ENCODE measurements at regions not wholly inside any gene's neighbourhood (a gene's known extent, or its start where the extent isn't known, plus 50 kb on each side); places are given as distances from the start of the nearest gene placed in this dataset.

GRCh38 chr9:134538856-134539566 lies 102.6 kb upstream of the COL5A1 start:
- no peak overlapping the region for H3K27ac ChIP-seq (ENCODE audit: low read length)
- H3K4me3 ChIP-seq (ENCODE audit: low read length) = no peak overlapping the region
- ATAC-seq (no peak), DNase-seq (no peak)
- H3K36me3 ChIP-seq (ENCODE audit: control insufficient read depth, insufficient read depth, low read length) = no peaks in the 10 kb centered on the region
- no peak overlapping the region for H3K4me3 Mint-ChIP-seq
- H3K27me3 Mint-ChIP-seq (ENCODE audit: low read depth in 2 of 2) = no peaks in the 10 kb centered on the region
- 90% methylated on average over 20 of the region's 21 CpGs for WGBS (ENCODE audit: insufficient coverage)
- H3K27ac Mint-ChIP-seq = no peak overlapping the region
- no peaks in the 10 kb centered on the region for H3K36me3 Mint-ChIP-seq
- no peaks in the 10 kb centered on the region for H3K27me3 ChIP-seq (ENCODE audit: control insufficient read depth, insufficient read depth, low read length)
- H3K4me1 ChIP-seq (ENCODE audit: control insufficient read depth, insufficient read depth, low read length) = no peaks in the 10 kb centered on the region
- intact Hi-C loops (cut with micrococcal nuclease) = no loop called here
- TF ChIP-seq, protein P1, sequence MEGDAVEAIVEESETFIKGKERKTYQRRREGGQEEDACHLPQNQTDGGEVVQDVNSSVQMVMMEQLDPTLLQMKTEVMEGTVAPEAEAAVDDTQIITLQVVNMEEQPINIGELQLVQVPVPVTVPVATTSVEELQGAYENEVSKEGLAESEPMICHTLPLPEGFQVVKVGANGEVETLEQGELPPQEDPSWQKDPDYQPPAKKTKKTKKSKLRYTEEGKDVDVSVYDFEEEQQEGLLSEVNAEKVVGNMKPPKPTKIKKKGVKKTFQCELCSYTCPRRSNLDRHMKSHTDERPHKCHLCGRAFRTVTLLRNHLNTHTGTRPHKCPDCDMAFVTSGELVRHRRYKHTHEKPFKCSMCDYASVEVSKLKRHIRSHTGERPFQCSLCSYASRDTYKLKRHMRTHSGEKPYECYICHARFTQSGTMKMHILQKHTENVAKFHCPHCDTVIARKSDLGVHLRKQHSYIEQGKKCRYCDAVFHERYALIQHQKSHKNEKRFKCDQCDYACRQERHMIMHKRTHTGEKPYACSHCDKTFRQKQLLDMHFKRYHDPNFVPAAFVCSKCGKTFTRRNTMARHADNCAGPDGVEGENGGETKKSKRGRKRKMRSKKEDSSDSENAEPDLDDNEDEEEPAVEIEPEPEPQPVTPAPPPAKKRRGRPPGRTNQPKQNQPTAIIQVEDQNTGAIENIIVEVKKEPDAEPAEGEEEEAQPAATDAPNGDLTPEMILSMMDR (IDR thresholded peaks at IDR 0.05) = no peak
- no peaks in the 10 kb centered on the region for H3K4me1 Mint-ChIP-seq
- no peaks in the 10 kb centered on the region for H3K9me3 Mint-ChIP-seq
- no peaks in the 10 kb centered on the region for H3K9me3 ChIP-seq (ENCODE audit: control insufficient read depth, insufficient read depth, low read length)

- H3K27ac ChIP-seq (ENCODE audit: low read length) = no peak overlapping the region
- WGBS (ENCODE audit: insufficient coverage) = 74% methylated on average over 11 of the region's 11 CpGs
- no peaks in the 10 kb centered on the region for H3K9me3 Mint-ChIP-seq
- ATAC-seq (no peak), DNase-seq (no peak)
- H3K36me3 Mint-ChIP-seq = no peaks in the 10 kb centered on the region
- intact Hi-C loops (cut with micrococcal nuclease) = no loop called here
- no peak overlapping the region for H3K4me3 Mint-ChIP-seq
- H3K9me3 ChIP-seq (ENCODE audit: control insufficient read depth, insufficient read depth, low read length) = no peaks in the 10 kb centered on the region
- H3K27ac Mint-ChIP-seq = no peak overlapping the region
- H3K27me3 ChIP-seq (ENCODE audit: control insufficient read depth, insufficient read depth, low read length) = no peaks in the 10 kb centered on the region
- no peak overlapping the region for H3K4me3 ChIP-seq (ENCODE audit: low read length)
- H3K4me1 Mint-ChIP-seq = no peaks in the 10 kb centered on the region
- no peaks in the 10 kb centered on the region for H3K4me1 ChIP-seq (ENCODE audit: control insufficient read depth, insufficient read depth, low read length)
- no peaks in the 10 kb centered on the region for H3K36me3 ChIP-seq (ENCODE audit: control insufficient read depth, insufficient read depth, low read length)
- H3K27me3 Mint-ChIP-seq (ENCODE audit: low read depth in 2 of 2) = peaks cover 0 to 1% of the 10 kb centered on the region in 2 donors
- TF ChIP-seq, protein P1 (IDR thresholded peaks at IDR 0.05) = no peak
Measured at GRCh38 chr9:134539586-134540194, 101.9 kb upstream of the COL5A1 start.

DNA sequence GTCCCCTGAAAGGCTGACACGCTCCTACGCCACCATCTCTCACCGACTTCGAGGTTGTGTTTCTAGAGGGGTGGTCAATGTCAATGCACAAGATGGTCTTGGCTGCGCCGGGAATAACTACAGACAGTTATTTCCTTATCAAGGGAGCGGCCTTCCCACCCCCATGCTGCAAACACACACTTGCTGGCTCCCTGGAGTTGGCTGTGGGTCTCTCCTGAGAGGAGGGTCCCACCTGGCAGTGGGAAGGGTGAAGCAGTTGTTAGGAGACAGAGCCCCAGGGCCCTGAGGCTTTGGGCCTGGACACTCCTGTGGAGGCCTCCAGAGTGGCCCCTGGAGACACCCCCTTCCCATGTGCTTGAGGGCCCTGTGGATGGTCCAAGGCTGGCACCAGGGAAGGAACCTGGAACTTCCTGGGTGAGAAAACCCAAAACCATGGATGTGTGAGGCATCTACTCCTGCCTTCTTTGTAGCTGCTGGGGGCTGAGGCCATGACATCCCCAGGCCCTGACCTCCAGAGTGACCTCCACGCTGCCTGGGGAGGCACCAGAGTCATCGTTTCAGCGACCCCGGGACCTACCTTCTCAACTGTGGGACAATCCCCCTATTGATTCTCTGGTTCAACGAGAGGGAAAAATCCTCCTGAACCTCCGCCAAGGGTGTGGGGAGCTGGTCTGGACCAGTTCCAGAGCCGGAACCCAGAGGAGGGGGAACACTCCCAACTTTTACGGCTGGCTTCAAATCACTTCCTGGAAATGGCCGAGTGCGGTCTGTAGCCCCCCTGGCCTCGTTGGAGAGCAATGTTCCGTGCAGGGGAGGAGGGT lies 101.1 kb upstream of the COL5A1 start:
- Mint-ChIP-seq H3K36me3 (no peaks in the 10 kb centered on the region), H3K4me1 (no peaks in the 10 kb centered on the region), H3K4me3 (no peak overlapping the region), H3K27me3 (ENCODE audit: low read depth in 2 of 2) (peaks cover 0 to 3% of the 10 kb centered on the region in 2 donors), H3K27ac (no peak overlapping the region), H3K9me3 (no peaks in the 10 kb centered on the region)
- Histone ChIP-seq H3K9me3 (ENCODE audit: control insufficient read depth, insufficient read depth, low read length) (no peaks in the 10 kb centered on the region), H3K4me1 (ENCODE audit: control insufficient read depth, insufficient read depth, low read length) (no peaks in the 10 kb centered on the region), H3K4me3 (ENCODE audit: low read length) (no peak overlapping the region), H3K27ac (ENCODE audit: low read length) (no peak overlapping the region), H3K27me3 (ENCODE audit: control insufficient read depth, insufficient read depth, low read length) (no peaks in the 10 kb centered on the region), H3K36me3 (ENCODE audit: control insufficient read depth, insufficient read depth, low read length) (no peaks in the 10 kb centered on the region)
- ATAC-seq = no peak
- WGBS (ENCODE audit: insufficient coverage) = 88% methylated on average over 18 of the region's 19 CpGs
- DNase-seq = no peak
- TF ChIP-seq, protein P1 (IDR thresholded peaks at IDR 0.05) = no peak
- intact Hi-C loops (cut with micrococcal nuclease) = no loop called here

Measured in natural killer cell (primary cell).